ENCODE measurements at regions not wholly inside any gene's neighbourhood (a gene's known extent, or its start where the extent isn't known, plus 50 kb on each side); places are given as distances from the start of the nearest gene placed in this dataset.

DNA sequence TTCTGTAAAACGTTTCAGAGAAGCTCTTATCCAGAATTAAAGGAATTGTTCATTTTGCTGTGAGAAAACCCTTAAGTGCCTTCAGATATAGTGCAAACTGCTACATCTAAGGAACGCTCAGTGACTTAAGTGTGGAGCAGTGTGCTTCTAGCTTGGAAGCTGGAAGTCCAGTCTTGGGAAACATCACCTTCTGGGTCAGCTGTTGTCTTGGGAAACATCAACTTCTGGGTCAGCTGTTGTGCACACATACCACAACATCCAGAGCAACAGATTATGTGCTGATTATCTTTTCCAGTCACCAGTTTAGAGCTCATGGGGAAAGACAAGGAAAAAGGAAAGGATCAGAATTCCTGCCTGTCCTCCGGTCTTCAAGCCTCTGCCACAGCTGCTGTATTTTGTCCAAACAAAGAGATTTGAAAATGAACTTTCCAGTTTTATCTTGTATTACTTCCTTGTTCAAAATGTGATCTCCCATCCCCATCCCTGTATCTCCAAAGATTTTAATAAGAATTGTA, 713.6 kb downstream of the NSUN3 start (continued):
- TF ChIP-seq, protein P1, sequence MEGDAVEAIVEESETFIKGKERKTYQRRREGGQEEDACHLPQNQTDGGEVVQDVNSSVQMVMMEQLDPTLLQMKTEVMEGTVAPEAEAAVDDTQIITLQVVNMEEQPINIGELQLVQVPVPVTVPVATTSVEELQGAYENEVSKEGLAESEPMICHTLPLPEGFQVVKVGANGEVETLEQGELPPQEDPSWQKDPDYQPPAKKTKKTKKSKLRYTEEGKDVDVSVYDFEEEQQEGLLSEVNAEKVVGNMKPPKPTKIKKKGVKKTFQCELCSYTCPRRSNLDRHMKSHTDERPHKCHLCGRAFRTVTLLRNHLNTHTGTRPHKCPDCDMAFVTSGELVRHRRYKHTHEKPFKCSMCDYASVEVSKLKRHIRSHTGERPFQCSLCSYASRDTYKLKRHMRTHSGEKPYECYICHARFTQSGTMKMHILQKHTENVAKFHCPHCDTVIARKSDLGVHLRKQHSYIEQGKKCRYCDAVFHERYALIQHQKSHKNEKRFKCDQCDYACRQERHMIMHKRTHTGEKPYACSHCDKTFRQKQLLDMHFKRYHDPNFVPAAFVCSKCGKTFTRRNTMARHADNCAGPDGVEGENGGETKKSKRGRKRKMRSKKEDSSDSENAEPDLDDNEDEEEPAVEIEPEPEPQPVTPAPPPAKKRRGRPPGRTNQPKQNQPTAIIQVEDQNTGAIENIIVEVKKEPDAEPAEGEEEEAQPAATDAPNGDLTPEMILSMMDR (IDR thresholded peaks at IDR 0.05; ENCODE audit: control extremely low read depth in 1 of 3, insufficient read depth in 1 of 3, low read depth in 1 of 3, low read length in 3 of 3), result no peak
- TF ChIP-seq POLR2A (IDR thresholded peaks at IDR 0.05; ENCODE audit: control extremely low read depth in 1 of 2, low read depth in 2 of 2, low read length in 2 of 2), result no peak
- TF ChIP-seq GABPA (IDR thresholded peaks at IDR 0.05; ENCODE audit: borderline replicate concordance, insufficient read depth, low read length), result no peak
- no peak for TF ChIP-seq TEAD4 (IDR thresholded peaks at IDR 0.05; ENCODE audit: low read depth, low read length)

Measured in H1 (cell line).